NT2/D1 (cell line): ENCODE measurements at regions not wholly inside any gene's neighbourhood (a gene's known extent, or its start where the extent isn't known, plus 50 kb on each side); places are given as distances from the start of the nearest gene placed in this dataset.

Experiments
- SUZ12 ChIP-seq: IDR thresholded peaks from 2 replicates; pipeline ENCODE4 v1.6.1; 2011; ENCODE audit not compliant: insufficient read length, insufficient read depth; ENCODE audit errors: extremely low read depth
- YY1 ChIP-seq: IDR thresholded peaks from 2 replicates; pipeline ENCODE4 v1.6.1; 2011; ENCODE audit not compliant: insufficient read length, insufficient read depth
- ZNF274 ChIP-seq: IDR thresholded peaks from 2 replicates; pipeline ENCODE4 v1.6.1; 2011; ENCODE audit warnings: mild to moderate bottlenecking, low read depth, low read length

GRCh38 chr3:1578124-1578806, 485.4 kb downstream of the CNTN6 start:
- no peak for TF ChIP-seq ZNF274
- no peak for TF ChIP-seq YY1
- no peak for TF ChIP-seq SUZ12
